Astrocyte of the cerebellum (primary cell): ENCODE measurements at regions not wholly inside any gene's neighbourhood (a gene's known extent, or its start where the extent isn't known, plus 50 kb on each side); places are given as distances from the start of the nearest gene placed in this dataset.

Experiments used
- DNase-seq: peaks from one replicate; pipeline ENCODE4 v3.0.0-alpha.2; 2011; ENCODE audit warnings: low read depth
- H3K4me3 ChIP-seq: 2 replicates; pipeline ENCODE4 v1.5.1; 2011; ENCODE audit warnings: mild to moderate bottlenecking, low read depth, low read length, moderate library complexity
- CTCF ChIP-seq: IDR thresholded peaks from 2 replicates; pipeline ENCODE4 v1.5.1; 2012; ENCODE audit warnings: low read length, low read depth, moderate library complexity, mild to moderate bottlenecking; ENCODE audit errors: missing control alignments
- in situ Hi-C: cut with HindIII; loops from 2 replicates; pipeline ENCODE4 v1.10.0; 2017; ENCODE audit warnings: low sequenced_read_pairs

DNA sequence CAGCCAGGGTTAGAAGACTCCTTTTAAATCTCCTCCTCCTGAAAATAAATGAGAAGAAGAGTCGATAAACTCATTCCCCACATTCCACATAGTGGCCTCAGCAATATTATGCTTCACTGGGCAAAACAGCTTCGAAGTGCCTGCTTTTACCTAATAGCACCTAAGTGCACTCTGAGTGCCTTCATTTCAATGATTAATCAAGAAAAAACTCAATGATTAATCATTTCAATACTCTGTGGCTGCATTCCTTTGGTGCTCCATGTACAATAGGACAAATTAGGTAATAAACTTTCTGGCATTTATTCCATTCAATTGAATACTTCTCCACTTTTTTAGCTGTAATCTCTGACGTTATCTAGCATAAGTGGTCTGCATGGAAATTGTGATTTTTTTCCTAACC lies 174.6 kb downstream of the CCDC71L start:
- in situ Hi-C loops: loop anchor here (10.0 to 25.0 kb wide), 2 partner anchors 168 to 424 kb away; no protein-coding TSS in a partner anchor
- peak; percentile 70 for DNase-seq
- TF ChIP-seq CTCF: no peak
- no peak overlapping the region for H3K4me3 ChIP-seq

DNA sequence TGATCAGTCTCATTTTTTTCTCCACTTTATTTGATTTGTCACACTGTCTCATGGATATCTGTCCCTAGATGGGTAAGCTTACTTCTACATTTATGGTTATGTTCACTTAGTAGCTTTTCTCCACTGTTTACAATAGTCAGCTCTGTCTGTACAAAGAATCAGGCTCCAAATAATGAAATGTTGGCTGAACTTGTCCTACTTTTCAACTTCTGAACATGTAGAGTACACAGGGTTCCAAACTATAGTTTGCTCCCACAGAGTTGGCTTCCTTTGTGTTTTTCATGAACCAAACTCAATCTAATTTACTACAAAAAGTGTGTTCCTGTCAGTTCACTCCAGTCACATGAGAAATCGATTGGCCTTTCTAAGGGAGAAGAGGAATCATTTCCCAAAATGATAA lies 175.0 kb downstream of the CCDC71L start:
- no peak for TF ChIP-seq CTCF

DNA sequence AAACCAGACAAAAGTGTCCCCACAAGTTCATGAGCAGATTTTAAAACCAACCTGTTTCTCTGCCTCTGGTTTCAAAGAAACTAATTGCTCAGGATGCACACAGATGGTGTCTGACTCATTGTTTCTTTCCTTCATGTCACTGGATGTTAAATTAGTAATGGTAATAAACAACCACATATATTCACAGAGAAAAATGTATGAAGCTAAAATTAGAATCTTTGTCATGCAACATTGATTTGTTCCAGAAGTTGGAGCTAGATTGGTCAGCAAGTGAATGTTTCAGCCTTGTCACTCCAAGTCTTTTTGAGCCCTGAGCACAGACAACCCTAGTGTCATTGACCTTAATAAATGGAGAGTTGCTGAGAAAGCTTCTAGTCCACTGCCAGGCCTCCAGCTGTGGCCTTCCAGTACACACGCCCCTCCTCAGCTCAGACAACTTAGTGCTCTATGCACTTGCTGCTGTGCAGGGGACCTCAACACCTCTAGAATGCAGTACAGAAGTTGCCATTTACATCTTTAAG lies 175.9 kb downstream of the CCDC71L start:
- in situ Hi-C loops: loop anchor here (10.0 to 25.0 kb wide), 2 partner anchors 170 to 423 kb away; no protein-coding TSS in a partner anchor
- H3K4me3 ChIP-seq: no peak overlapping the region
- peak; percentile 64 for DNase-seq
- TF ChIP-seq CTCF: no peak

More for the DNA sequence above, 175.0 kb downstream of the CCDC71L start:
- no peak overlapping the region for H3K4me3 ChIP-seq
- no peak for DNase-seq
- in situ Hi-C loops: loop anchor here (10.0 to 25.0 kb wide), 2 partner anchors 169 to 424 kb away; no protein-coding TSS in a partner anchor

- TF ChIP-seq CTCF: no peak
- no peak overlapping the region for H3K4me3 ChIP-seq
- in situ Hi-C loops: loop anchor here (10.0 to 25.0 kb wide), 2 partner anchors 170 to 422 kb away; no protein-coding TSS in a partner anchor
- no peak for DNase-seq
These were observed 176.4 kb downstream of the CCDC71L start for GRCh38 chr7:106484562-106484961.

DNA sequence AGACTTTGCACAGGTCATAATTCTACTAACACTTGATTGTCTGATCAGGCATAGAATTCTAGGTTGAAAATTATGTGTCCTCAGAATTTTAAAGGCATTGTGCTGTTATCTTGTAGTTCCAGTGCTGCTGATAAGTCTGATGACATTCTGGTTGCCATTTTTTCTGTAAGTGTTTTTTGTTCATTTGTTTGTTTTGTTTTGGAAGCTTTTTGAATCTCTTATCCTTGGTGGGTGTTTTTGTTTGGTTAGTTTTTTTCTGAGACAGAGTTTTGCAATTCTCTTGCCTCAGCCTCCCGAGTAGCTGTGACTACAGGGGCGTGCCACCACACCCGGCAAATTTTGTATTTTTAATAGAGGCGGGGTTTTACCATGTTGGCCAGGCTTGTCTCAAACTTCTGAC lies 178.9 kb downstream of the CCDC71L start:
- DNase-seq: no peak
- in situ Hi-C loops: loop anchor here (10.0 to 25.0 kb wide), 2 partner anchors 173 to 420 kb away; no protein-coding TSS in a partner anchor
- no peak for TF ChIP-seq CTCF
- H3K4me3 ChIP-seq: no peak overlapping the region

DNA sequence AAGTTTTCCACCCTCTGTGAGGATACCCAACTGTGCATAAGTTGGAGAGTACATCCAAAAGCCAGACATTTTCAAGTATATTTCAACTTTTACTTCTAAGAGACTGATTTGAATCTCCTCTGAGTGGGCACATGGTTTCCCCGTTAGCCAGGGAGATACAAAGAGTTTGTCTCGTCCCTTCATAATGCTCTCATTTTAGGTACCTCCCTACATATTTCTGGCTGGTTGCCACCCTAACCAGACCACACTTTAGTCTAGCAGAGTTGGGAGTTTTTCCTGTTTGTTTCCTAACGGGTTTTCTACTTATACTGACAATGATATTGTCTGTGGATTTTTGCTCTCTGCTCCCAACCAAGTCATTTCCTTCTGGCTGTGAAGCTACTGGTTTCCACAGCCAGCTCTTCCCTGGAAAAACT lies 180.3 kb downstream of the CCDC71L start:
- in situ Hi-C loops: loop anchor here (10.0 to 25.0 kb wide), 2 partner anchors 174 to 418 kb away; no protein-coding TSS in a partner anchor
- TF ChIP-seq CTCF: no peak
- H3K4me3 ChIP-seq: no peak overlapping the region
- DNase-seq: no peak
